ENCODE measurements at regions not wholly inside any gene's neighbourhood (a gene's known extent, or its start where the extent isn't known, plus 50 kb on each side); places are given as distances from the start of the nearest gene placed in this dataset.

DNA sequence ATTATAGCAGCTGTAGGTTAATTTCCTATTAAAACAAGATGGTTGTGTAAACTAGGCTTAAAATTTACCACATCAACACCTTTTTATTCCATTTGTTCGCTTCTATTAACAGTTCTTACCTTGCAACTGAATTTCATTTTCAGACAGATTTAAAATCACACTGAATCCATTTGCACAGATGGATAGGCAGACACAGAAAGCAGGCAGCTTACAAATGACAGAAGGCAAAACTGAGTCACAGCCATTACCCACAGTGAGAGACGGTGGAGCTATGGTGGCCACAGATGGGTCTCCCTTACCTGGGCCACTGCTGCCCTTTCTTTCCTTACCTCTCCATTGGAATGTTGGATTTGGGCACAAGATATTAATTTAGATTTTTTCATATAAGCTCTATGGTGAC lies 1567.8 kb upstream of the SLC10A2 start:
- no TSS peak for BruUV-seq (replicated peaks)
- intact Hi-C loops (cut with micrococcal nuclease; ENCODE audit: unreplicated experiment) = no loop called here
- no peaks in the 10 kb centered on the region for H4K20me1 ChIP-seq (ENCODE audit: insufficient read depth, low read length)
- ChIA-PET POLR2A (no interaction called here), CTCF (ENCODE audit: unreplicated experiment) (no interaction called here)
- no peak for DNase-seq (ENCODE audit: low spot score)
- H3K36me3 ChIP-seq (ENCODE audit: insufficient read depth, low read length) = no peaks in the 10 kb centered on the region
- TF ChIP-seq EZH2phosphoT487 (IDR thresholded peaks at IDR 0.05; ENCODE audit: borderline replicate concordance, low read depth, low read length) = no peak
- TF ChIP-seq, protein P1, sequence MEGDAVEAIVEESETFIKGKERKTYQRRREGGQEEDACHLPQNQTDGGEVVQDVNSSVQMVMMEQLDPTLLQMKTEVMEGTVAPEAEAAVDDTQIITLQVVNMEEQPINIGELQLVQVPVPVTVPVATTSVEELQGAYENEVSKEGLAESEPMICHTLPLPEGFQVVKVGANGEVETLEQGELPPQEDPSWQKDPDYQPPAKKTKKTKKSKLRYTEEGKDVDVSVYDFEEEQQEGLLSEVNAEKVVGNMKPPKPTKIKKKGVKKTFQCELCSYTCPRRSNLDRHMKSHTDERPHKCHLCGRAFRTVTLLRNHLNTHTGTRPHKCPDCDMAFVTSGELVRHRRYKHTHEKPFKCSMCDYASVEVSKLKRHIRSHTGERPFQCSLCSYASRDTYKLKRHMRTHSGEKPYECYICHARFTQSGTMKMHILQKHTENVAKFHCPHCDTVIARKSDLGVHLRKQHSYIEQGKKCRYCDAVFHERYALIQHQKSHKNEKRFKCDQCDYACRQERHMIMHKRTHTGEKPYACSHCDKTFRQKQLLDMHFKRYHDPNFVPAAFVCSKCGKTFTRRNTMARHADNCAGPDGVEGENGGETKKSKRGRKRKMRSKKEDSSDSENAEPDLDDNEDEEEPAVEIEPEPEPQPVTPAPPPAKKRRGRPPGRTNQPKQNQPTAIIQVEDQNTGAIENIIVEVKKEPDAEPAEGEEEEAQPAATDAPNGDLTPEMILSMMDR (conservative IDR thresholded peaks at IDR 0.05; ENCODE audit: low read length) = no peak
- H3K27ac ChIP-seq (ENCODE audit: low read depth, low read length, poor library complexity, severe bottlenecking) = no peak overlapping the region
- no peaks in the 10 kb centered on the region for H3K79me2 ChIP-seq (ENCODE audit: insufficient read depth, low read depth, low read length)
- H3K4me2 ChIP-seq (ENCODE audit: low read length) = no peak overlapping the region
- no peaks in the 10 kb centered on the region for H3K9me3 ChIP-seq (ENCODE audit: low read length)
- H2AFZ ChIP-seq (ENCODE audit: low read length) = no peak overlapping the region
- no peaks in the 10 kb centered on the region for H3K4me1 ChIP-seq (ENCODE audit: insufficient read depth, low read length, poor library complexity, severe bottlenecking)
- no peaks in the 10 kb centered on the region for H3K9me2 ChIP-seq (ENCODE audit: insufficient read depth, low read length)
- H3K4me3 ChIP-seq (ENCODE audit: low read depth, low read length, poor library complexity, severe bottlenecking) = no peak overlapping the region

DNA sequence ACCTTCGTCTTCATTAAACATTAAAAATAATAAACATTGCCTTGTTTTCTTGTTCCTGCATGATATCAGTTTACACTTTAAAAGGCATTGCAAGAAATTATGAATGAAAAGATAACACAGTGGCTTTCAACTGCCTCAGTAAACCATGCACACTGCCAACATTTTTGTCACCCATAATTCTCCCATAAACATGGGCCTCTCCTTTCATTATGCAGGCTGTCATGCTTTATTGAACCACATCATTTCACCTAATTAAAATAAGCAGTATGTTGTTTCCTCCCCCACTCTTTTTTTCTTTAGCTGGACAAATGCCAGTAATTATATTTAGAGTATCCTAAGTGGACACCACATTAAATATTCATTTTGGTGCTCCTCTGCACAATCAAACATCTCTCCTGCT lies 1566.5 kb upstream of the SLC10A2 start:
- no peak for DNase-seq (ENCODE audit: low spot score)
- Histone ChIP-seq H3K4me2 (ENCODE audit: low read length) (no peak overlapping the region), H3K4me1 (ENCODE audit: insufficient read depth, low read length, poor library complexity, severe bottlenecking) (no peaks in the 10 kb centered on the region), H3K4me3 (ENCODE audit: low read depth, low read length, poor library complexity, severe bottlenecking) (no peak overlapping the region), H4K20me1 (ENCODE audit: insufficient read depth, low read length) (no peaks in the 10 kb centered on the region), H3K9me3 (ENCODE audit: low read length) (no peaks in the 10 kb centered on the region), H2AFZ (ENCODE audit: low read length) (no peak overlapping the region), H3K79me2 (ENCODE audit: insufficient read depth, low read depth, low read length) (no peaks in the 10 kb centered on the region), H3K9me2 (ENCODE audit: insufficient read depth, low read length) (no peaks in the 10 kb centered on the region), H3K36me3 (ENCODE audit: insufficient read depth, low read length) (no peaks in the 10 kb centered on the region), H3K27ac (ENCODE audit: low read depth, low read length, poor library complexity, severe bottlenecking) (no peak overlapping the region)
- no TSS peak for BruUV-seq (replicated peaks)
- POLR2A ChIA-PET = no interaction called here
- no peak for TF ChIP-seq EZH2phosphoT487 (IDR thresholded peaks at IDR 0.05; ENCODE audit: borderline replicate concordance, low read depth, low read length)
- TF ChIP-seq, protein P1 (conservative IDR thresholded peaks at IDR 0.05; ENCODE audit: low read length) = no peak
- intact Hi-C loops (cut with micrococcal nuclease; ENCODE audit: unreplicated experiment) = no loop called here
- CTCF ChIA-PET (ENCODE audit: unreplicated experiment) = no interaction called here

DNA sequence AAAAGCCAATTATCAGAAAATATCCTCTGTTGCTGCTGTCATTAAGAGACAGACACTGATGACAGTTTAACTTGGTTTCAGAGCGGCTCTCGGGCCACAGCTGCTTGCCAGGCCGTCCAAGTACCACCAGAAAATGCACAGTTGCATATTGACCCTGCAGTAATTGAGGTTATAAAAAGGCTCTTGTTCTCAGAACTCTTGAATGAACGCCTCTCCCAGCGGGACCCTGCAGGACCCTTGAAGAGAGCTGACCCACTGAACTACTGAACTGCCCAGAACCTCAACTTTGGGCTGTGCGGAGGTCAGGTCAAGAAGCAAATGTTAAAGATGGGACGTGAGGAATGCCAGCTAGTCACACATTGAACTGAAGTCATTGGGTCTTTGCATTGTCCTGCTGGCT lies 1559.0 kb upstream of the SLC10A2 start:
- Histone ChIP-seq H3K79me2 (ENCODE audit: insufficient read depth, low read depth, low read length) (no peaks in the 10 kb centered on the region), H3K4me1 (ENCODE audit: insufficient read depth, low read length, poor library complexity, severe bottlenecking) (no peaks in the 10 kb centered on the region), H3K9me2 (ENCODE audit: insufficient read depth, low read length) (no peaks in the 10 kb centered on the region), H3K4me3 (ENCODE audit: low read depth, low read length, poor library complexity, severe bottlenecking) (no peak overlapping the region), H3K9me3 (ENCODE audit: low read length) (no peaks in the 10 kb centered on the region), H4K20me1 (ENCODE audit: insufficient read depth, low read length) (no peaks in the 10 kb centered on the region), H3K27ac (ENCODE audit: low read depth, low read length, poor library complexity, severe bottlenecking) (no peak overlapping the region), H3K36me3 (ENCODE audit: insufficient read depth, low read length) (no peaks in the 10 kb centered on the region), H2AFZ (ENCODE audit: low read length) (no peak overlapping the region), H3K4me2 (ENCODE audit: low read length) (no peak overlapping the region)
- CTCF ChIA-PET (ENCODE audit: unreplicated experiment) = no interaction called here
- intact Hi-C loops (cut with micrococcal nuclease; ENCODE audit: unreplicated experiment) = no loop called here
- POLR2A ChIA-PET = no interaction called here
- no peak for DNase-seq (ENCODE audit: low spot score)
- no peak for TF ChIP-seq EZH2phosphoT487 (IDR thresholded peaks at IDR 0.05; ENCODE audit: borderline replicate concordance, low read depth, low read length)
- TF ChIP-seq, protein P1 (conservative IDR thresholded peaks at IDR 0.05; ENCODE audit: low read length) = no peak
- no TSS peak for BruUV-seq (replicated peaks)

Data from OCI-LY7 (cell line).